Heart left ventricle (tissue), 16 donors: ENCODE measurements at regions not wholly inside any gene's neighbourhood (a gene's known extent, or its start where the extent isn't known, plus 50 kb on each side); places are given as distances from the start of the nearest gene placed in this dataset.
"Not testable (repeated sequence)": the region's sequence is repeated elsewhere in the genome, so short reads cannot be mapped to it uniquely, and the experiment has no call there.

Source experiments
- ATAC-seq, 4 donors: fragments of 200-7000 bp; cut with Tn5 transposase; one replicate each; pipeline ENCODE4 v1.9.1; 2020 to 2022; ENCODE audit warnings: moderate library complexity in 4 of 4, mild to moderate bottlenecking in 3 of 4, moderate number of reproducible peaks in 1 of 4
- DNase-seq, 5 donors: peaks; one replicate each; pipeline ENCODE4 v3.0.0-alpha.2; 2020
- H3K27ac ChIP-seq, 12 donors: fragments of 200-600 bp; sonication (generic) in 4 of 12; one replicate each; pipeline versions ENCODE4 v1.5.0 to v1.8.0; 2016 to 2022; ENCODE audit warnings: mild to moderate bottlenecking in 2 of 12
- H3K27me3 ChIP-seq, 9 donors: fragments of 200-600 bp; sonication (generic) in 2 of 9; one replicate each; pipeline versions ENCODE4 v1.5.1 to v1.8.0; 2016 to 2022; ENCODE audit warnings: mild to moderate bottlenecking in 3 of 9
- H3K36me3 ChIP-seq, 9 donors: fragments of 200-600 bp; sonication (generic) in 2 of 9; one replicate each; pipeline versions ENCODE4 v1.5.0 to v1.8.0; 2018 to 2022; ENCODE audit warnings: mild to moderate bottlenecking in 2 of 9
- H3K4me1 ChIP-seq, 12 donors: fragments of 200-600 bp; sonication (generic) in 4 of 12; one replicate each; pipeline versions ENCODE4 v1.5.0 to v1.8.0; 2016 to 2022; ENCODE audit warnings: mild to moderate bottlenecking in 3 of 12
- H3K4me3 ChIP-seq, 12 donors: fragments of 200-600 bp; sonication (generic) in 4 of 12; one replicate each; pipeline versions ENCODE4 v1.5.0 to v1.8.0; 2017 to 2022; ENCODE audit warnings: mild to moderate bottlenecking in 9 of 12, moderate library complexity in 4 of 12
- H3K9me3 ChIP-seq, 12 donors: fragments of 200-600 bp; sonication (generic) in 4 of 12; one replicate each; pipeline versions ENCODE4 v1.5.0 to v1.8.0; 2016 to 2022; ENCODE audit warnings: mild to moderate bottlenecking in 1 of 12
- WGBS, 4 donors: extraction: QIAGEN DNeasy Blood & Tissue Kit in 2 of 4; methylation state at CpG; one replicate each; pipeline versions ENCODE4 v1.1.5 to v1.1.7; 2013 to 2018; 5-methylcytosine and 5-hydroxymethylcytosine counted together
- intact Hi-C, 10 donors: fragments of 100-400 bp; cut with DNase I; formaldehyde crosslinking; loops; one replicate each; pipeline versions ENCODE4 v1.11.1 to v1.14.2; 2022
- donor health status: ischemic (EF 13 %, LVEDD 7.1; RV severe dilation, severe dysfunction).
- donor health status: healthy with polysubstance abuse.
- donor health status: DM: no; HTN: yes; CAD: no.
- donor health status: DM: no; HTN: no; CAD: no.
- donor health status: ischemic (EF 25% LVEDD 6.9; RV normal size, moderate dysfunction).
- donor health status: ischemic (EF 25% LVEDD 5.7; RV mildly dilated, moderate dysfunction).
- donor health status: healthy.
- donor health status: DM: yes; HTN: yes; CAD: no.
- donor health status: ischemic (EF 35%, LVEDD 5.7; RV mildly dilated, moderate dysfunction).
- donor health status: nonischemic (EF 11% LVEDD 7.7; RV severe dilation, severe dysfunction).
- donor health status: DM: yes; HTN: yes; CAD: no.
- donor health status: PGD.
- donor health status: ischemic (EF 29% LVEDD 5.4; RV normal size, mild dysfunction).
- donor health status: nonischemic (EF 23%, LVEDD 6.1; RV moderate dilation, normal function).

GRCh38 chr9:65386191-65386590, 101.2 kb upstream of the FOXD4L5 start:
- DNase-seq, H3K4me3 ChIP-seq, H3K9me3 ChIP-seq, H3K4me1 ChIP-seq, ATAC-seq, H3K36me3 ChIP-seq, H3K27ac ChIP-seq, H3K27me3 ChIP-seq, intact Hi-C loops: not testable (repeated sequence)
- WGBS, 4 donors: 63 to 72% (median 65%) methylated on average over 18 of the region's 18 CpGs

- H3K27me3 ChIP-seq, DNase-seq, H3K4me3 ChIP-seq, intact Hi-C loops, H3K36me3 ChIP-seq, H3K9me3 ChIP-seq, H3K27ac ChIP-seq, ATAC-seq, H3K4me1 ChIP-seq: not testable (repeated sequence)
- WGBS, 4 donors: 62 to 72% (median 67%) methylated on average over 22 of the region's 22 CpGs
These were observed 100.6 kb upstream of the FOXD4L5 start for GRCh38 chr9:65385655-65386024.

- H3K9me3 ChIP-seq, ATAC-seq, H3K27ac ChIP-seq, DNase-seq, H3K27me3 ChIP-seq, H3K4me1 ChIP-seq, intact Hi-C loops, H3K4me3 ChIP-seq, H3K36me3 ChIP-seq: not testable (repeated sequence)
- 58 to 73% (median 66%) methylated on average over 44 to 61 of the region's 61 CpGs for WGBS, 4 donors
These were observed 100.0 kb upstream of the FOXD4L5 start for GRCh38 chr9:65384759-65385654.

DNA sequence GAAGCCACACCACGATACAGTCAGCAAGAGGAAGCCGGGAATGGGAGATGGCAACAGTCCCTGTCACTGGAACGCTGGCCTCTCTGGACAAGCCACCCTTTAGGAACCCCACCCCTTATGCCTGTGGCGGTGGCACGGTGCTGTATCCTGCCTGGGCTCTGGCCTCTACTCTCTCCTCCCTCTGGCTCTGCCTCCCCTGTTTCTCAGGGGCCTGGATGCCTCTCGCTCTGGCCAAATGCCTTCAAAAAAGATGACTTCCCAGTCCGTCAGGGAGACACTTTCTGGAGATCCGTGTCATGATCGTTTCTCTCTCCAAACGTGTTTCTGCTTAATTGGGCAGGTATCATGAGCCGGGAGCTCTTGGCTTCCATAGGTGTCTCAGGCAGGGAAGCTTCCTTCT, 99.1 kb upstream of the FOXD4L5 start:
- H3K27ac ChIP-seq, DNase-seq, H3K27me3 ChIP-seq, intact Hi-C loops, H3K9me3 ChIP-seq, H3K36me3 ChIP-seq, H3K4me3 ChIP-seq, H3K4me1 ChIP-seq, ATAC-seq: not testable (repeated sequence)
- 56 to 84% (median 70%) methylated on average over 10 to 11 of the region's 11 CpGs for WGBS, 4 donors

GRCh38 chr9:65383646-65384045, 98.6 kb upstream of the FOXD4L5 start:
- H3K27me3 ChIP-seq, ATAC-seq, H3K27ac ChIP-seq, H3K9me3 ChIP-seq, H3K4me1 ChIP-seq, DNase-seq, H3K4me3 ChIP-seq, intact Hi-C loops, H3K36me3 ChIP-seq: not testable (repeated sequence)
- WGBS, 4 donors: 79 to 86% (median 84%) methylated on average over 18 to 20 of the region's 20 CpGs

- H3K27me3 ChIP-seq, DNase-seq, H3K4me1 ChIP-seq, H3K36me3 ChIP-seq, ATAC-seq, intact Hi-C loops, H3K4me3 ChIP-seq, H3K27ac ChIP-seq, H3K9me3 ChIP-seq: not testable (repeated sequence)
- 46 to 57% (median 52%) methylated on average over 12 to 38 of the region's 38 CpGs for WGBS, 4 donors
These were observed 97.8 kb upstream of the FOXD4L5 start for GRCh38 chr9:65382701-65383318.
